ENCODE measurements at regions not wholly inside any gene's neighbourhood (a gene's known extent, or its start where the extent isn't known, plus 50 kb on each side); places are given as distances from the start of the nearest gene placed in this dataset.

- Histone ChIP-seq H2AFZ (ENCODE audit: low read depth, low read length) (no peak overlapping the region), H3K4me1 (ENCODE audit: insufficient read depth, low read length) (no peaks in the 10 kb centered on the region), H3K9ac (ENCODE audit: low read length) (no peak overlapping the region), H3K4me2 (ENCODE audit: low read length) (no peak overlapping the region), H3K36me3 (ENCODE audit: insufficient read depth, low read length) (no peaks in the 10 kb centered on the region), H3K27ac (ENCODE audit: low read depth, low read length) (no peak overlapping the region), H3K27me3 (ENCODE audit: insufficient read depth, low read length) (no peaks in the 10 kb centered on the region), H4K20me1 (ENCODE audit: insufficient read depth, low read length) (no peaks in the 10 kb centered on the region), H3K79me2 (ENCODE audit: insufficient read depth, low read length) (no peaks in the 10 kb centered on the region), H3K4me3 (ENCODE audit: insufficient read depth, low read depth, low read length) (no peak overlapping the region), H3K9me3 (ENCODE audit: insufficient read depth, low read depth, low read length) (no peaks in the 10 kb centered on the region)
- FAIRE-seq = no peak
- Mint-ChIP-seq H3K27me3 (ENCODE audit: low read depth, unreplicated experiment) (no peaks in the 10 kb centered on the region), H3K27ac (ENCODE audit: unreplicated experiment) (no peak overlapping the region), H3K36me3 (ENCODE audit: low read depth, unreplicated experiment) (no peaks in the 10 kb centered on the region), H3K9me3 (ENCODE audit: unreplicated experiment) (no peaks in the 10 kb centered on the region), H3K4me1 (ENCODE audit: low read depth, unreplicated experiment) (no peaks in the 10 kb centered on the region), H3K4me3 (ENCODE audit: unreplicated experiment) (no peak overlapping the region)
- TF ChIP-seq EZH2 (IDR thresholded peaks at IDR 0.05; ENCODE audit: insufficient read depth, low read length) = no peak
- TF ChIP-seq CTCF (IDR thresholded peaks at IDR 0.05; ENCODE audit: insufficient read depth, low read depth, low read length) = no peak
- no peak for DNase-seq (ENCODE audit: low read depth)
Observed at GRCh38 chr7:8379264-8379663, 54.1 kb upstream of the NXPH1 start.

- Histone ChIP-seq H3K9ac (ENCODE audit: low read length) (no peak overlapping the region), H3K4me2 (ENCODE audit: low read length) (no peak overlapping the region), H3K4me1 (ENCODE audit: insufficient read depth, low read length) (no peaks in the 10 kb centered on the region), H3K79me2 (ENCODE audit: insufficient read depth, low read length) (no peaks in the 10 kb centered on the region), H3K36me3 (ENCODE audit: insufficient read depth, low read length) (no peaks in the 10 kb centered on the region), H3K9me3 (ENCODE audit: insufficient read depth, low read depth, low read length) (no peaks in the 10 kb centered on the region), H4K20me1 (ENCODE audit: insufficient read depth, low read length) (no peaks in the 10 kb centered on the region), H3K27ac (ENCODE audit: low read depth, low read length) (no peak overlapping the region), H3K4me3 (ENCODE audit: insufficient read depth, low read depth, low read length) (no peak overlapping the region), H3K27me3 (ENCODE audit: insufficient read depth, low read length) (no peaks in the 10 kb centered on the region), H2AFZ (ENCODE audit: low read depth, low read length) (no peak overlapping the region)
- Mint-ChIP-seq H3K4me3 (ENCODE audit: unreplicated experiment) (no peak overlapping the region), H3K9me3 (ENCODE audit: unreplicated experiment) (no peaks in the 10 kb centered on the region), H3K27ac (ENCODE audit: unreplicated experiment) (no peak overlapping the region), H3K27me3 (ENCODE audit: low read depth, unreplicated experiment) (no peaks in the 10 kb centered on the region), H3K4me1 (ENCODE audit: low read depth, unreplicated experiment) (no peaks in the 10 kb centered on the region), H3K36me3 (ENCODE audit: low read depth, unreplicated experiment) (no peaks in the 10 kb centered on the region)
- DNase-seq (ENCODE audit: low read depth) (no peak), FAIRE-seq (no peak)
- TF ChIP-seq CTCF (IDR thresholded peaks at IDR 0.05; ENCODE audit: insufficient read depth, low read depth, low read length) (no peak), EZH2 (IDR thresholded peaks at IDR 0.05; ENCODE audit: insufficient read depth, low read length) (no peak)
Observed at GRCh38 chr7:8380130-8380529, 53.3 kb upstream of the NXPH1 start.

- no peak overlapping the region for H3K27ac Mint-ChIP-seq (ENCODE audit: unreplicated experiment)
- no peaks in the 10 kb centered on the region for H3K36me3 Mint-ChIP-seq (ENCODE audit: low read depth, unreplicated experiment)
- no peak overlapping the region for H3K4me3 Mint-ChIP-seq (ENCODE audit: unreplicated experiment)
- no peak overlapping the region for H3K4me2 ChIP-seq (ENCODE audit: low read length)
- no peaks in the 10 kb centered on the region for H3K9me3 ChIP-seq (ENCODE audit: insufficient read depth, low read depth, low read length)
- H3K27me3 ChIP-seq (ENCODE audit: insufficient read depth, low read length) = no peaks in the 10 kb centered on the region
- H2AFZ ChIP-seq (ENCODE audit: low read depth, low read length) = no peak overlapping the region
- no peaks in the 10 kb centered on the region for H3K4me1 ChIP-seq (ENCODE audit: insufficient read depth, low read length)
- FAIRE-seq = no peak
- no peak for DNase-seq (ENCODE audit: low read depth)
- no peak overlapping the region for H3K4me3 ChIP-seq (ENCODE audit: insufficient read depth, low read depth, low read length)
- no peaks in the 10 kb centered on the region for H3K9me3 Mint-ChIP-seq (ENCODE audit: unreplicated experiment)
- H3K79me2 ChIP-seq (ENCODE audit: insufficient read depth, low read length) = no peaks in the 10 kb centered on the region
- peaks cover 4% of the 10 kb centered on the region for H3K4me1 Mint-ChIP-seq (ENCODE audit: low read depth, unreplicated experiment)
- H4K20me1 ChIP-seq (ENCODE audit: insufficient read depth, low read length) = no peaks in the 10 kb centered on the region
- no peaks in the 10 kb centered on the region for H3K27me3 Mint-ChIP-seq (ENCODE audit: low read depth, unreplicated experiment)
- H3K36me3 ChIP-seq (ENCODE audit: insufficient read depth, low read length) = no peaks in the 10 kb centered on the region
- no peak overlapping the region for H3K9ac ChIP-seq (ENCODE audit: low read length)
- TF ChIP-seq CTCF (IDR thresholded peaks at IDR 0.05; ENCODE audit: insufficient read depth, low read depth, low read length) (no peak), EZH2 (IDR thresholded peaks at IDR 0.05; ENCODE audit: insufficient read depth, low read length) (no peak)
- no peak overlapping the region for H3K27ac ChIP-seq (ENCODE audit: low read depth, low read length)
Observed at GRCh38 chr7:8382004-8382730, 51.2 kb upstream of the NXPH1 start.
